A673 (cell line): ENCODE measurements at regions not wholly inside any gene's neighbourhood (a gene's known extent, or its start where the extent isn't known, plus 50 kb on each side); places are given as distances from the start of the nearest gene placed in this dataset.

Source experiments
- BruUV-seq: library from RNA; stranded (reverse); fragments of 400-500 nt; replicated peaks from 2 replicates; lab custom pipeline; 2021; lab: Mats Ljungman, UMichigan
- CTCF ChIA-PET: fragments of 300-600 bp; sonication (Branson Sonifier 250); formaldehyde crosslinking; loops from one replicate; lab custom pipeline; 2022; ENCODE audit warnings: antibody characterized with exemption; lab: Charles Lee
- POLR2A ChIA-PET: fragments of 300-600 bp; sonication (Branson Sonifier 250); formaldehyde crosslinking; loops from one replicate; lab custom pipeline; 2022; ENCODE audit warnings: antibody characterized with exemption; ENCODE audit not compliant: low non-redundant PET; lab: Charles Lee
- DNase-seq: peaks from one replicate; pipeline ENCODE4 v3.0.0-alpha.2; 2015; ENCODE audit warnings: low spot score
- H3K27ac ChIP-seq: fragments of 200-600 bp; sonication (generic); 2 replicates; pipeline ENCODE4 v1.5.1; 2016; ENCODE audit warnings: mixed run types, low read depth, mild to moderate bottlenecking, mixed read lengths, antibody characterized with exemption, low read length; ENCODE audit not compliant: poor library complexity, severe bottlenecking
- H3K27me3 ChIP-seq: fragments of 200-600 bp; sonication (generic); replicated peaks from 2 replicates; pipeline ENCODE4 v1.6.1; 2017; ENCODE audit warnings: mixed run types, low read depth, mild to moderate bottlenecking, mixed read lengths, antibody characterized with exemption, low read length; ENCODE audit not compliant: insufficient read depth, poor library complexity
- H3K36me3 ChIP-seq: fragments of 200-600 bp; sonication (generic); 2 replicates; pipeline ENCODE4 v1.6.1; 2016; ENCODE audit warnings: mixed run types, mild to moderate bottlenecking, mixed read lengths, antibody characterized with exemption, low read length; ENCODE audit not compliant: insufficient read depth, poor library complexity, severe bottlenecking
- H3K4me1 ChIP-seq: fragments of 200-600 bp; sonication (generic); 2 replicates; pipeline ENCODE4 v1.6.1; 2017; ENCODE audit warnings: mixed run types, mild to moderate bottlenecking, mixed read lengths, antibody characterized with exemption, low read length; ENCODE audit not compliant: insufficient read depth, poor library complexity, severe bottlenecking
- H3K4me3 ChIP-seq: fragments of 200-600 bp; sonication (generic); 2 replicates; pipeline ENCODE4 v1.5.1; 2016; ENCODE audit warnings: low read depth, mixed run types, mild to moderate bottlenecking, mixed read lengths, low read length; ENCODE audit not compliant: poor library complexity, severe bottlenecking
- H3K9me3 ChIP-seq: fragments of 200-600 bp; sonication (generic); 2 replicates; pipeline ENCODE4 v1.6.1; 2016; ENCODE audit warnings: mixed run types, low read depth, mild to moderate bottlenecking, mixed read lengths, antibody characterized with exemption, low read length; ENCODE audit not compliant: poor library complexity, severe bottlenecking
- EZH2 ChIP-seq: fragments of 200-600 bp; sonication (generic); IDR thresholded peaks from 2 replicates; pipeline ENCODE4 v1.6.1; 2017; ENCODE audit warnings: borderline replicate concordance, low read depth, mild to moderate bottlenecking, mixed read lengths, antibody characterized with exemption, low read length; ENCODE audit not compliant: poor library complexity, severe bottlenecking
- intact Hi-C: fragments of 100-400 bp; cut with micrococcal nuclease; formaldehyde crosslinking; loops from one replicate; pipeline ENCODE4 v1.10.0; 2022; ENCODE audit not compliant: unreplicated experiment
- TF ChIP-seq, protein P1 (sequence below): fragments of 300-800, 200-600 bp; sonication (generic); conservative IDR thresholded peaks from 2 replicates; pipeline ENCODE4 v1.5.1; 2017; ENCODE audit warnings: low read depth, mild to moderate bottlenecking, antibody characterized with exemption, low read length, moderate library complexity, mixed read lengths

- TF ChIP-seq, protein P1, sequence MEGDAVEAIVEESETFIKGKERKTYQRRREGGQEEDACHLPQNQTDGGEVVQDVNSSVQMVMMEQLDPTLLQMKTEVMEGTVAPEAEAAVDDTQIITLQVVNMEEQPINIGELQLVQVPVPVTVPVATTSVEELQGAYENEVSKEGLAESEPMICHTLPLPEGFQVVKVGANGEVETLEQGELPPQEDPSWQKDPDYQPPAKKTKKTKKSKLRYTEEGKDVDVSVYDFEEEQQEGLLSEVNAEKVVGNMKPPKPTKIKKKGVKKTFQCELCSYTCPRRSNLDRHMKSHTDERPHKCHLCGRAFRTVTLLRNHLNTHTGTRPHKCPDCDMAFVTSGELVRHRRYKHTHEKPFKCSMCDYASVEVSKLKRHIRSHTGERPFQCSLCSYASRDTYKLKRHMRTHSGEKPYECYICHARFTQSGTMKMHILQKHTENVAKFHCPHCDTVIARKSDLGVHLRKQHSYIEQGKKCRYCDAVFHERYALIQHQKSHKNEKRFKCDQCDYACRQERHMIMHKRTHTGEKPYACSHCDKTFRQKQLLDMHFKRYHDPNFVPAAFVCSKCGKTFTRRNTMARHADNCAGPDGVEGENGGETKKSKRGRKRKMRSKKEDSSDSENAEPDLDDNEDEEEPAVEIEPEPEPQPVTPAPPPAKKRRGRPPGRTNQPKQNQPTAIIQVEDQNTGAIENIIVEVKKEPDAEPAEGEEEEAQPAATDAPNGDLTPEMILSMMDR = no peak
- TF ChIP-seq EZH2 = no peak
Observed at GRCh38 chr1:147811273-147811672, 50.9 kb upstream of the GJA5 start.

DNA sequence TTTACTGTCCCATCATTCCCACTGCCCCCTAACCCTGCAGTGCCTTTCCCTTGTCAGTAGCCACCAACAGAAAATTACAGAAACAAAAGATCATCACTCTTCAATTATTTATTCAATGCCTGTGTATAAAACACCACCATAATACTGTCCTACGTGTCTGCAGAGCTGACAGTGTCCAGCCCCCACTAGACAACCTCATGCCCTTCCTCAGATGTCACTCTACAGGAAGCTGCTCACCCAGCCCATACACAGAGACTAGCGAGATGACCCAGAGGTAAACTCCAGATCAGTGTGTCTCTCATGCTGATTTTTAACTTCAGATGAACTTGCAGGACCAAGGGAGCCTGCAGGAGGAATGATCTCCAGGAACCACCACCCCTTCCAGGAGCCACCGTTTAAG, 51.3 kb upstream of the GJA5 start:
- Histone ChIP-seq H3K4me3 (no peak overlapping the region), H3K9me3 (no peaks in the 10 kb centered on the region), H3K27me3 (no peaks in the 10 kb centered on the region), H3K27ac (no peak overlapping the region), H3K4me1 (no peaks in the 10 kb centered on the region), H3K36me3 (no peaks in the 10 kb centered on the region)
- DNase-seq = no peak
- ChIA-PET CTCF (no interaction called here), POLR2A (no interaction called here)
- TF ChIP-seq, protein P1 = no peak
- no peak for TF ChIP-seq EZH2
- intact Hi-C loops = no loop called here
- no TSS peak for BruUV-seq

More at GRCh38 chr1:147811273-147811672, 50.9 kb upstream of the GJA5 start:
- POLR2A ChIA-PET = no interaction called here
- CTCF ChIA-PET = no interaction called here
- Histone ChIP-seq H3K9me3 (no peaks in the 10 kb centered on the region), H3K4me1 (no peaks in the 10 kb centered on the region), H3K27ac (no peak overlapping the region), H3K4me3 (no peak overlapping the region), H3K36me3 (no peaks in the 10 kb centered on the region), H3K27me3 (no peaks in the 10 kb centered on the region)
- DNase-seq = no peak
- intact Hi-C loops = no loop called here
- no TSS peak for BruUV-seq

DNA sequence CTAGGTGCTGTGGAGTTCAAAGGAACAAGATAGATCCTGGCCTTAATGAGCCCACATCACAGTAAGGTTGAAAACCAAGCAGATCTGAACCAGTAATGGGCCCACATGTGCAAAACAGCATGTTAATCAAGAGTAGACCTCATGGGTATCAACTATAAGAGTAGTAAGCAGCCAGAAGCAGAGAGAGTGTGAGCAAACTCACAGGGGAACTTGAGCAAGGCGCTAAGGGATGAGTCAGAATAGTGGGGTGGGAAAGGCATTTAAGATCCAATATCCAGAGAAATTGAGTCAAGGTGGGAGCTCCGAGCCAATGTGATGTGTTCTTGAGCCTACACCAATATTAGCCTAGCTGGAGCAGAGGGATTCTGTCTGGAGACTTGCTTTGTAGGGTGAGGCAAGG, 52.4 kb upstream of the GJA5 start:
- H3K27me3 ChIP-seq = no peaks in the 10 kb centered on the region
- ChIA-PET CTCF (no interaction called here), POLR2A (no interaction called here)
- H3K4me1 ChIP-seq = no peaks in the 10 kb centered on the region
- TF ChIP-seq EZH2 = no peak
- TF ChIP-seq, protein P1 = no peak
- H3K36me3 ChIP-seq = no peaks in the 10 kb centered on the region
- intact Hi-C loops = no loop called here
- no peaks in the 10 kb centered on the region for H3K9me3 ChIP-seq
- no peak overlapping the region for H3K27ac ChIP-seq
- BruUV-seq = no TSS peak
- no peak for DNase-seq
- no peak overlapping the region for H3K4me3 ChIP-seq
